HEK293 (cell line): ENCODE measurements at regions not wholly inside any gene's neighbourhood (a gene's known extent, or its start where the extent isn't known, plus 50 kb on each side); places are given as distances from the start of the nearest gene placed in this dataset.
"Not testable (repeated sequence)": the region's sequence is repeated elsewhere in the genome, so short reads cannot be mapped to it uniquely, and the experiment has no call there.

Experiments
- CTCF ChIP-seq: fragments of 450-650 bp; formaldehyde crosslinking; IDR thresholded peaks from 2 replicates; pipeline ENCODE4 v1.5.1; 2016; ENCODE audit warnings: missing biosample characterization, missing genetic modification characterization
- REST ChIP-seq: fragments of 450-650 bp; formaldehyde crosslinking; IDR thresholded peaks from 2 replicates; pipeline ENCODE4 v1.5.1; 2016; ENCODE audit warnings: missing biosample characterization, missing genetic modification characterization
- YY1 ChIP-seq: fragments of 450-650 bp; formaldehyde crosslinking; IDR thresholded peaks from 2 replicates; pipeline ENCODE4 v1.5.1; 2018; ENCODE audit warnings: missing biosample characterization, missing genetic modification characterization
- ZBTB20 ChIP-seq: fragments of 450-650 bp; formaldehyde crosslinking; IDR thresholded peaks from 2 replicates; pipeline ENCODE4 v1.5.1; 2016; ENCODE audit warnings: missing biosample characterization, missing genetic modification characterization
- ZBTB7A ChIP-seq: fragments of 450-650 bp; formaldehyde crosslinking; IDR thresholded peaks from 2 replicates; pipeline ENCODE4 v1.5.1; 2016; ENCODE audit warnings: low read depth, missing biosample characterization, missing genetic modification characterization
- ZNF146 ChIP-seq: fragments of 450-650 bp; formaldehyde crosslinking; IDR thresholded peaks from 2 replicates; pipeline ENCODE4 v1.5.1; 2016; ENCODE audit warnings: missing biosample characterization, missing genetic modification characterization
- ZNF184 ChIP-seq: fragments of 450-650 bp; IDR thresholded peaks from 2 replicates; pipeline ENCODE4 v1.5.1; 2018; ENCODE audit warnings: missing biosample characterization, mild to moderate bottlenecking, missing genetic modification characterization
- ZNF202 ChIP-seq: fragments of 450-650 bp; formaldehyde crosslinking; IDR thresholded peaks from 2 replicates; pipeline ENCODE4 v1.5.1; 2016; ENCODE audit warnings: missing biosample characterization, missing genetic modification characterization, borderline replicate concordance
- ZNF214 ChIP-seq: fragments of 450-650 bp; formaldehyde crosslinking; IDR thresholded peaks from 2 replicates; pipeline ENCODE4 v1.5.1; 2017; ENCODE audit warnings: missing biosample characterization, mild to moderate bottlenecking, missing genetic modification characterization, borderline replicate concordance
- ZNF366 ChIP-seq: fragments of 450-650 bp; formaldehyde crosslinking; conservative IDR thresholded peaks from 2 replicates; pipeline ENCODE4 v1.5.1; 2016; ENCODE audit warnings: missing biosample characterization, missing genetic modification characterization
- ZNF518A ChIP-seq: fragments of 450-650 bp; formaldehyde crosslinking; conservative IDR thresholded peaks from 2 replicates; pipeline ENCODE4 v1.5.1; 2016; ENCODE audit warnings: low read depth, missing biosample characterization, missing genetic modification characterization
- ZNF623 ChIP-seq: fragments of 450-650 bp; formaldehyde crosslinking; IDR thresholded peaks from 2 replicates; pipeline ENCODE4 v1.5.1; 2016; ENCODE audit warnings: missing biosample characterization, missing genetic modification characterization
- TF ChIP-seq, protein P1 (sequence below): fragments of 450-650 bp; formaldehyde crosslinking; conservative IDR thresholded peaks from 2 replicates; pipeline ENCODE4 v1.5.1; 2016; ENCODE audit warnings: low read depth, missing biosample characterization, missing genetic modification characterization

DNA sequence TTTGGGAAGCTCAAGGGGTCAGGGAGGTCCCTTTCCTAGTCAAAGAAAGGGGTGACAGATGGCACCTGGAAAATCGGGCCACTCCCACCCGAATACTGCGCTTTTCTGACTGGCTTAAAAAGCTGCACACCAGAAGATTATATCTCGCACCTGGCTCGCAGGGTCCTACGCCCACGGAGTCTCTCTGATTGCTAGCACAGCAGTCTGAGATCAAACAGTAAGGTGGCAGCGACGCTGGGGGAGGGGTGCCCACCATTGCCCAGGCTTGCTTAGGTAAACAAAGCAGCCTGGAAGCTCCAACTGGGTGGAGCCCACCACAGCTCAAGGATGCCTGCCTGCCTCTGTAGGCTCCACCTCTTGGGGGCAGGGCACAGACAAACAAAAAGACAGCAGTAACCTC, 228.4 kb upstream of the FBXL7 start:
- not testable (repeated sequence) for TF ChIP-seq ZNF146 (tag by site-specific recombination); ZNF214 (tag by site-specific recombination); REST (tag by site-specific recombination); CTCF; ZNF184; ZBTB20 (tag by site-specific recombination); ZNF518A (tag by site-specific recombination); ZNF202 (tag by site-specific recombination); ZNF623 (tag by site-specific recombination); ZBTB7A (tag by site-specific recombination); ZNF366 (tag by site-specific recombination); YY1 (tag by site-specific recombination)
- TF ChIP-seq, protein P1, sequence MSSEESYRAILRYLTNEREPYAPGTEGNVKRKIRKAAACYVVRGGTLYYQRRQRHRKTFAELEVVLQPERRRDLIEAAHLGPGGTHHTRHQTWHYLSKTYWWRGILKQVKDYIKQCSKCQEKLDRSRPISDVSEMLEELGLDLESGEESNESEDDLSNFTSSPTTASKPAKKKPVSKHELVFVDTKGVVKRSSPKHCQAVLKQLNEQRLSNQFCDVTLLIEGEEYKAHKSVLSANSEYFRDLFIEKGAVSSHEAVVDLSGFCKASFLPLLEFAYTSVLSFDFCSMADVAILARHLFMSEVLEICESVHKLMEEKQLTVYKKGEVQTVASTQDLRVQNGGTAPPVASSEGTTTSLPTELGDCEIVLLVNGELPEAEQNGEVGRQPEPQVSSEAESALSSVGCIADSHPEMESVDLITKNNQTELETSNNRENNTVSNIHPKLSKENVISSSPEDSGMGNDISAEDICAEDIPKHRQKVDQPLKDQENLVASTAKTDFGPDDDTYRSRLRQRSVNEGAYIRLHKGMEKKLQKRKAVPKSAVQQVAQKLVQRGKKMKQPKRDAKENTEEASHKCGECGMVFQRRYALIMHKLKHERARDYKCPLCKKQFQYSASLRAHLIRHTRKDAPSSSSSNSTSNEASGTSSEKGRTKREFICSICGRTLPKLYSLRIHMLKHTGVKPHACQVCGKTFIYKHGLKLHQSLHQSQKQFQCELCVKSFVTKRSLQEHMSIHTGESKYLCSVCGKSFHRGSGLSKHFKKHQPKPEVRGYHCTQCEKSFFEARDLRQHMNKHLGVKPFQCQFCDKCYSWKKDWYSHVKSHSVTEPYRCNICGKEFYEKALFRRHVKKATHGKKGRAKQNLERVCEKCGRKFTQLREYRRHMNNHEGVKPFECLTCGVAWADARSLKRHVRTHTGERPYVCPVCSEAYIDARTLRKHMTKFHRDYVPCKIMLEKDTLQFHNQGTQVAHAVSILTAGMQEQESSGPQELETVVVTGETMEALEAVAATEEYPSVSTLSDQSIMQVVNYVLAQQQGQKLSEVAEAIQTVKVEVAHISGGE (tag by site-specific recombination): not testable (repeated sequence)
